Gastroesophageal sphincter (tissue), 4 donors: ENCODE measurements at regions not wholly inside any gene's neighbourhood (a gene's known extent, or its start where the extent isn't known, plus 50 kb on each side); places are given as distances from the start of the nearest gene placed in this dataset.

Experiments
- ATAC-seq: fragments of 150-250 bp; one replicate; pipeline ENCODE4 v1.9.1; 2016; ENCODE audit warnings: mild to moderate bottlenecking, moderate library complexity
- H3K27ac ChIP-seq, 4 donors: fragments of 200-600 bp; sonication (generic) in 3 of 4; 1 replicate in 3 of 4; 2 replicates in 1 of 4; pipeline ENCODE4 v1.5.1; 2016 to 2019
- H3K27me3 ChIP-seq: fragments of 200-600 bp; sonication (generic); one replicate; pipeline ENCODE4 v1.5.1; 2019
- H3K36me3 ChIP-seq, 2 donors: fragments of 200-600 bp; sonication (generic); one replicate each; pipeline ENCODE4 v1.5.1; 2019; ENCODE audit warnings: control low read depth in 1 of 2
- H3K4me1 ChIP-seq, 3 donors: fragments of 200-600 bp; sonication (generic); 1 replicate in 2 of 3; 2 replicates in 1 of 3; pipeline ENCODE4 v1.5.1; 2016 to 2019; ENCODE audit warnings: control low read depth in 2 of 3
- H3K4me3 ChIP-seq, 2 donors: fragments of 200-600 bp; sonication (generic); one replicate each; pipeline ENCODE4 v1.5.1; 2019; ENCODE audit warnings: mild to moderate bottlenecking in 1 of 2, moderate library complexity in 1 of 2
- H3K9me3 ChIP-seq, 3 donors: fragments of 200-600 bp; sonication (generic); one replicate each; pipeline ENCODE4 v1.5.1; 2017 to 2019; ENCODE audit warnings: control low read depth in 2 of 3
- CTCF ChIP-seq, 4 experiments: fragments of 200-600 bp in 2 of 4; fragments of 450-650 bp in 2 of 4; sonication (generic) in 1 of 4; IDR thresholded peaks; one replicate each; pipeline ENCODE4 v1.5.1; 2017 to 2019; ENCODE audit warnings: antibody characterized with exemption in 4 of 4, mild to moderate bottlenecking in 2 of 4, moderate library complexity in 2 of 4
- EP300 ChIP-seq: sonication (generic); formaldehyde crosslinking; IDR thresholded peaks from one replicate; pipeline ENCODE4 v1.6.1; 2017; ENCODE audit warnings: antibody characterized with exemption, mild to moderate bottlenecking
- POLR2A ChIP-seq, 2 donors: fragments of 450-650 bp; IDR thresholded peaks; one replicate each; pipeline ENCODE4 v1.6.1; 2017; ENCODE audit warnings: antibody characterized with exemption in 2 of 2, mild to moderate bottlenecking in 2 of 2, moderate library complexity in 1 of 2
- POLR2AphosphoS5 ChIP-seq: sonication (generic); formaldehyde crosslinking; IDR thresholded peaks from one replicate; pipeline ENCODE4 v1.6.1; 2017; ENCODE audit warnings: antibody characterized with exemption
- WGBS, 2 donors: methylation state at CpG; one replicate each; pipeline ENCODE4 v1.1.5; 2018; ENCODE audit warnings: low coverage in 1 of 2; 5-methylcytosine and 5-hydroxymethylcytosine counted together

DNA sequence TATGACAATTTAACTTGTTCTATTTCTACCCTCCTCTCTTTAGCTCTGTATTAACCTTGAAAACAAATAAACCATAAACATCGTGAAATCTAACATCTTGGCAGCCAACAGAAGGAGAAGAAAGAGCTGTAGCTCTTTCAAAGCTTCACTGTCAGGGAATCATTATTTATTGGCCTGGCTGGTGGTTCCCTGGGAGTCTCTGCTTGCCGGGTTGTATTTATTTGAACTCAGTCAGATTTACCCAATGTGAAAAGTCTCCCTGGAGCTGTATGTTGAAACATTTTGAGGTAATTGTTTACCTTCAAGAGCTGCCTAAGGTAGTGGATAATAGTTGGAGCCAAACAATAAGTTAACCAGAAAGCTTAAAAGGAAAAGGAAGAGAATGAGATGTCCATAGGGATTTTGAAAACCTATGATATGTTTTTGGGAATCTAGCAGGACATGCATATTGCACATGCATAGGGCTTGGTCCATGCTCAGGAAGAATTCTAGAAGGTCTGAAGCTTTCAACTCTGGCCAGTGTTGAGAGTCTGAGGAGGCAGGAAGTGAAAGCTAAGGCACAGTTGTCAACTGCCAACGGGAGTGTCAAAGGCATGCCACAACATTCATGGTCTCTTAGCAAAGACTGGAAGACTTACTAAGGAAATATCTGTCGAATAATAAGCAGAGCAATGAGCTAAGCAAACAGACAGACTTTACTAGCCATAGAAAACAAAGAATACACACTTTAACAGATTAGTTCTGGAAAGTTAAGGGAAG is 621.6 kb downstream of the PCDH7 start:
- Histone ChIP-seq H3K27ac (no peak overlapping the region), H3K4me1 (no peaks in the 10 kb centered on the region), H3K27me3 (no peaks in the 10 kb centered on the region), H3K4me3 (no peak overlapping the region), H3K36me3 (no peaks in the 10 kb centered on the region), H3K9me3 (no peaks in the 10 kb centered on the region)
- no peak for ATAC-seq
- WGBS, 2 donors = 26 to 50% methylated on average over 3 to 4 of the region's 4 CpGs
- no peak for TF ChIP-seq POLR2A (IDR thresholded peaks at IDR 0.05)
- TF ChIP-seq CTCF (IDR thresholded peaks at IDR 0.05) = no peak
- TF ChIP-seq EP300 = no peak
- TF ChIP-seq POLR2AphosphoS5 = no peak

DNA sequence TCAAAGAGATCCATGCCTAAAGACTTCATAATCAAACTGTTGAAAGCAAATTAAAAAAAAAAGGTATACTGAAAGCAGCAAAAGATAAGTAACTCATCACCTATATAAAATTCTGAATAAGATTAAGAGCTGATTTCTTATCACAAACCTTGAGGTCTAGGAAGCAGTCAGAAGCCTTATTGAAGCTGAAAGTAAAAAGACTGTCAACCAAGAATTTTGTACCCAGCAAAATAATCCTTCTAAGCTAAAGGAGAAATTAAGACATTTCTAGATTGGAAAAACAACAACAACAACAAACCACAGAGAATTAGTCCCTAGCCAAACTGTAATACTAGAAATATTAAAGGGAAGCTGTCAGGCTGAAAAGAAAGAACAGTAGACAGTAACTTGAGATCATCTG is 622.9 kb downstream of the PCDH7 start:
- H3K4me3 ChIP-seq = no peak overlapping the region
- H3K27me3 ChIP-seq = no peaks in the 10 kb centered on the region
- ATAC-seq = no peak
- no peaks in the 10 kb centered on the region for H3K36me3 ChIP-seq
- no peak overlapping the region for H3K27ac ChIP-seq
- no peaks in the 10 kb centered on the region for H3K4me1 ChIP-seq
- no peaks in the 10 kb centered on the region for H3K9me3 ChIP-seq
- TF ChIP-seq CTCF (IDR thresholded peaks at IDR 0.05) = no peak
- no peak for TF ChIP-seq POLR2A (IDR thresholded peaks at IDR 0.05)
- TF ChIP-seq EP300 = no peak
- TF ChIP-seq POLR2AphosphoS5 = no peak

DNA sequence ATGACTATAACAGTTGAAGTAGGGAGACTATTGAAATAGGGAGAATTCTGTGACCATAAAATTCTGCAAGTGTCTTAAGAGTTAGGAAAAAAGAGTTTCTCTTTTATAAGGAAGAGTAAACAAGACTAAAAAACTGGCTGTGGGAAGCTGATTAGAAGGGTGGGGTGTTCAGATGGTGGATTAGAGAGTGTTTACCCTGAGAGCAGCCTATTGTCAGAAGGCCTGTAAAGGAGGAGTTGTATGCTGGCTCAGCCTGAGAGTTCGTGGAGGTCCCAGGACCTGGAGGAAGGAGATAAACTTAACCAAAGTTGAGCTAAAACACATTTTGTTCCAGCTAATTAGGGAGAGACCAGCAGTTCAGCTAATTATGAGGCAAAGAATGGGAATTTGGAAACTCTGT is 629.7 kb downstream of the PCDH7 start:
- no peak for TF ChIP-seq POLR2A (IDR thresholded peaks at IDR 0.05)
- no peak for TF ChIP-seq CTCF (IDR thresholded peaks at IDR 0.05)
- no peak for TF ChIP-seq EP300
- TF ChIP-seq POLR2AphosphoS5 = no peak
- ATAC-seq = peak; percentile 53
- WGBS, 2 donors = 48 to 63% methylated on average over 1 of the region's 1 CpG

GRCh38 chr4:31351695-31352094 is 631.5 kb downstream of the PCDH7 start:
- Histone ChIP-seq H3K4me3 (no peak overlapping the region), H3K36me3 (no peaks in the 10 kb centered on the region), H3K4me1 (no peaks in the 10 kb centered on the region), H3K27me3 (no peaks in the 10 kb centered on the region), H3K27ac (no peak overlapping the region), H3K9me3 (no peaks in the 10 kb centered on the region)
- TF ChIP-seq EP300 = no peak
- no peak for TF ChIP-seq CTCF (IDR thresholded peaks at IDR 0.05)
- no peak for TF ChIP-seq POLR2AphosphoS5
- no peak for TF ChIP-seq POLR2A (IDR thresholded peaks at IDR 0.05)
- WGBS, 2 donors = 22 to 47% methylated on average over 3 of the region's 3 CpGs
- no peak for ATAC-seq

More for the DNA sequence above, 629.7 kb downstream of the PCDH7 start:
- H3K36me3 ChIP-seq = no peaks in the 10 kb centered on the region
- H3K4me1 ChIP-seq = no peaks in the 10 kb centered on the region
- no peak overlapping the region for H3K4me3 ChIP-seq
- H3K27me3 ChIP-seq = no peaks in the 10 kb centered on the region
- no peaks in the 10 kb centered on the region for H3K9me3 ChIP-seq
- H3K27ac ChIP-seq = no peak overlapping the region

DNA sequence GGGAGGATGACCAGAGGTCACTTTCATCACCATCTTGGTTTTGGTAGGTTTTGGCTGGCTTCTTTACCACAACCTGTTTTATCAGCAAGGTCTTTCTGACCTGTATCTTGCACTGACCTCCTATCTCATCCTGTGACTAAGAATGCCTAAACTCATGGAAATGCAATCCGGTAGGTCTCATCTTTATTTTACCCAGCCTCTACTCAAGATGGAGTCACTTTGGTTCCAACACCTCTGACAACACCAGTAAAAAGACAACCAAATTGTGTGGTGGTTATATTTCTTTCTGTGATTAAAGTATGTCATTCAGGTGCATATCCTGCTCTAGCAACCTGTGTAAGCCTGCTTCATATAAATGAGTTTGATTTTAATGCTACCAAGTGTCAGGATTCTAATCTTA is 636.7 kb downstream of the PCDH7 start:
- WGBS, 2 donors = 100% methylated on average over 1 of the region's 1 CpG
- TF ChIP-seq POLR2A (IDR thresholded peaks at IDR 0.05) (no peak), CTCF (IDR thresholded peaks at IDR 0.05) (no peak), POLR2AphosphoS5 (no peak), EP300 (no peak)
- ATAC-seq = no peak
- H3K36me3 ChIP-seq = no peaks in the 10 kb centered on the region
- no peaks in the 10 kb centered on the region for H3K4me1 ChIP-seq
- no peak overlapping the region for H3K27ac ChIP-seq
- no peak overlapping the region for H3K4me3 ChIP-seq
- no peaks in the 10 kb centered on the region for H3K27me3 ChIP-seq
- no peaks in the 10 kb centered on the region for H3K9me3 ChIP-seq
